Endothelial cell of umbilical vein (primary cell): ENCODE measurements at regions not wholly inside any gene's neighbourhood (a gene's known extent, or its start where the extent isn't known, plus 50 kb on each side); places are given as distances from the start of the nearest gene placed in this dataset.

Experiments used
- BruUV-seq: library from RNA; stranded (reverse); fragments of 400-500 nt; replicated peaks from 2 replicates; lab custom pipeline; 2021; lab: Mats Ljungman, UMichigan
- CTCF ChIA-PET: fragments of 300-600, 350-600 bp; sonication (Branson Sonifier 250); formaldehyde crosslinking; loops from one replicate; lab custom pipeline; 2021; ENCODE audit warnings: antibody characterized with exemption, inconsistent platforms; lab: Charles Lee
- POLR2A ChIA-PET: fragments of 300-600, 350-600 bp; sonication (Branson Sonifier 250); formaldehyde crosslinking; loops from one replicate; lab custom pipeline; 2021; ENCODE audit warnings: antibody characterized with exemption, inconsistent platforms; lab: Charles Lee
- DNase-seq: peaks from one replicate; pipeline ENCODE4 v3.0.0-alpha.2; 2011; ENCODE audit warnings: low read depth, low spot score
- FAIRE-seq: peaks from 2 replicates; lab custom pipeline; 2011; peaks lifted over from hg19 to GRCh38; lab: Jason Lieb, UNC
- H2AFZ ChIP-seq: 2 replicates; pipeline ENCODE4 v1.6.0; 2012; ENCODE audit warnings: low read depth, low read length, control low read depth, inconsistent platforms
- H3K27ac ChIP-seq: 2 replicates; pipeline ENCODE4 v1.5.1; 2011; ENCODE audit warnings: low read depth, mild to moderate bottlenecking, control low read depth, low read length, moderate library complexity; ENCODE audit not compliant: insufficient read depth
- H3K27me3 ChIP-seq, 2 experiments: 2 replicates each; pipeline versions ENCODE4 v1.6.0 to v1.6.1; 2011; ENCODE audit warnings: low read length in 2 of 2, mixed read lengths in 1 of 2; ENCODE audit not compliant: control insufficient read depth in 2 of 2, insufficient read depth in 2 of 2
- H3K36me3 ChIP-seq, 2 experiments: 2 replicates in 1 of 2; 3 replicates in 1 of 2; pipeline ENCODE4 v1.5.1; 2011; ENCODE audit warnings: low read length in 2 of 2, mild to moderate bottlenecking in 1 of 2, moderate library complexity in 1 of 2; ENCODE audit not compliant: control insufficient read depth in 2 of 2, insufficient read depth in 2 of 2; ENCODE audit errors: extremely low read depth in 1 of 2
- H3K4me1 ChIP-seq: 3 replicates; pipeline ENCODE4 v1.5.1; 2011; ENCODE audit warnings: mild to moderate bottlenecking, low read length; ENCODE audit not compliant: control insufficient read depth, insufficient read depth; ENCODE audit errors: extremely low read depth
- H3K4me2 ChIP-seq: 2 replicates; pipeline ENCODE4 v1.6.1; 2011; ENCODE audit warnings: low read length, control low read depth, mixed read lengths; ENCODE audit not compliant: insufficient read depth
- H3K4me3 ChIP-seq, 3 experiments: fragments of 200-600 bp in 1 of 3; sonication (generic), shearing (Covaris generic) in 1 of 3; replicated peaks in 1 of 3; 2 replicates each; pipeline ENCODE4 v1.5.1; 2011 to 2016; ENCODE audit warnings: control low read depth in 3 of 3, low read length in 3 of 3, mild to moderate bottlenecking in 2 of 3, inconsistent platforms in 1 of 3, low read depth in 1 of 3, moderate library complexity in 1 of 3; ENCODE audit not compliant: insufficient read depth in 1 of 3
- H3K79me2 ChIP-seq: 2 replicates; pipeline ENCODE4 v1.6.0; 2012; ENCODE audit warnings: low read length, inconsistent platforms; ENCODE audit not compliant: control insufficient read depth, insufficient read depth
- H3K9ac ChIP-seq: replicated peaks from 2 replicates; pipeline ENCODE3; 2011; ENCODE audit warnings: low read length, control low read depth; ENCODE audit not compliant: insufficient read depth; ENCODE audit errors: extremely low read depth
- H3K9me1 ChIP-seq: replicated peaks from 3 replicates; pipeline ENCODE4 v1.6.0; 2011; ENCODE audit warnings: mild to moderate bottlenecking, low read length; ENCODE audit not compliant: control insufficient read depth, insufficient read depth; ENCODE audit errors: extremely low read depth
- H3K9me3 ChIP-seq: replicated peaks from 2 replicates; pipeline ENCODE4 v1.5.1; 2012; ENCODE audit warnings: low read length, inconsistent platforms; ENCODE audit not compliant: control insufficient read depth, insufficient read depth
- H4K20me1 ChIP-seq: replicated peaks from 2 replicates; pipeline ENCODE3; 2011; ENCODE audit warnings: mild to moderate bottlenecking, low read length; ENCODE audit not compliant: control insufficient read depth, insufficient read depth; ENCODE audit errors: extremely low read depth
- EZH2 ChIP-seq: IDR thresholded peaks from 2 replicates; pipeline ENCODE4 v1.6.1; 2012; ENCODE audit warnings: borderline replicate concordance, low read depth, mild to moderate bottlenecking, moderate library complexity, low read length, inconsistent platforms; ENCODE audit not compliant: severe bottlenecking
- FOS ChIP-seq: IDR thresholded peaks from 2 replicates; pipeline ENCODE4 v1.6.1; 2011; ENCODE audit warnings: mild to moderate bottlenecking, low read length, moderate library complexity, borderline replicate concordance; ENCODE audit not compliant: insufficient read depth
- GATA2 ChIP-seq: IDR thresholded peaks from 2 replicates; pipeline ENCODE4 v1.7.0; 2011; ENCODE audit warnings: low read depth, mild to moderate bottlenecking, moderate library complexity, mixed read lengths, low read length; ENCODE audit not compliant: insufficient read length, insufficient read depth
- JUN ChIP-seq: IDR thresholded peaks from 2 replicates; pipeline ENCODE4 v1.6.1; 2011; ENCODE audit warnings: borderline replicate concordance, low read depth; ENCODE audit not compliant: insufficient read length, insufficient read depth
- MAX ChIP-seq: IDR thresholded peaks from 2 replicates; pipeline ENCODE4 v1.6.1; 2011; ENCODE audit not compliant: insufficient read depth, insufficient read length
- MYC ChIP-seq: IDR thresholded peaks from one replicate; pipeline ENCODE4 v1.6.1; 2011; ENCODE audit warnings: mild to moderate bottlenecking, low read depth, low read length
- POLR2A ChIP-seq: IDR thresholded peaks from 2 replicates; pipeline ENCODE4 v1.6.1; 2012; ENCODE audit warnings: low read depth, mild to moderate bottlenecking, control low read depth, low read length
- POLR2AphosphoS5 ChIP-seq: IDR thresholded peaks from 2 replicates; pipeline ENCODE4 v1.6.1; 2012; ENCODE audit warnings: low read depth, mild to moderate bottlenecking, control low read depth, low read length, moderate library complexity; ENCODE audit not compliant: insufficient read depth
- dilution Hi-C: fragments of 300-500 bp; cut with MboI; formaldehyde crosslinking; loops from one replicate; pipeline ENCODE4 v1.15.0; 2019; ENCODE audit warnings: low sequenced_read_pairs; ENCODE audit not compliant: extremely low pct_ligation_motif_present
- intact Hi-C: fragments of 100-400 bp; cut with micrococcal nuclease; formaldehyde crosslinking; loops from one replicate; pipeline ENCODE4 v1.10.0; 2022
- TF ChIP-seq, protein P1 (sequence below), 2 donors: IDR thresholded peaks; 1 replicate in 1 of 2; 2 replicates in 1 of 2; pipeline ENCODE4 v1.5.1; 2011; ENCODE audit warnings: low read length in 2 of 2, mild to moderate bottlenecking in 2 of 2, moderate library complexity in 2 of 2, control low read depth in 1 of 2, inconsistent platforms in 1 of 2, low read depth in 1 of 2; ENCODE audit not compliant: insufficient read depth in 1 of 2; ENCODE audit errors: extremely low read depth in 1 of 2

DNA sequence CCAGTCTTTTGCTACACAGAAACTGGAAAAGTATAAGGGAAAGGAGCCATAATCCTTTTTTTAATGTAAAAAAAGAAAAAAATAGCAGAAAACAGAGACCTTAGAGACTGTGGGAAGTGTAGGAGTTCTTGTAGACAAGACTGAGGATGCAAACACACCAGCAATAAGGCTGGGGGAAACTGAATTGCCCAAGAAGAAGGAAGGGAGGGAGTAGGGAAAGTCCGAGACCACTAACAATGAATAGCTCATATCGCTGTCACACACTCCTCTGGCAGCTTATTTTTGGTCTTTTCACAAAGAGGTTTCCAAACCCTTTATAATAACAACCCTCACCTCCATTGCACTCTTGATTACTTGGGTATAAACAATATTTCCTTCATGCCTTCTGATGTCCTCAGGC is 952.0 kb downstream of the SLITRK5 start:
- CTCF ChIA-PET, result no interaction called here
- Histone ChIP-seq H3K36me3 (no peaks in the 10 kb centered on the region), H3K4me2 (no peak overlapping the region), H3K4me1 (no peaks in the 10 kb centered on the region), H3K9me3 (no peaks in the 10 kb centered on the region), H2AFZ (no peak overlapping the region), H3K27me3 (no peaks in the 10 kb centered on the region), H3K9me1 (no peaks in the 10 kb centered on the region), H3K9ac (no peak overlapping the region), H3K79me2 (no peaks in the 10 kb centered on the region), H4K20me1 (no peaks in the 10 kb centered on the region), H3K27ac (no peak overlapping the region), H3K4me3 (no peak overlapping the region)
- dilution Hi-C loops (no loop called here), intact Hi-C loops (no loop called here)
- FAIRE-seq (no peak), DNase-seq (no peak)
- TF ChIP-seq MYC (no peak), GATA2 (no peak), JUN (no peak), FOS (no peak), POLR2A (no peak), EZH2 (no peak), MAX (no peak), POLR2AphosphoS5 (no peak)
- TF ChIP-seq, protein P1, sequence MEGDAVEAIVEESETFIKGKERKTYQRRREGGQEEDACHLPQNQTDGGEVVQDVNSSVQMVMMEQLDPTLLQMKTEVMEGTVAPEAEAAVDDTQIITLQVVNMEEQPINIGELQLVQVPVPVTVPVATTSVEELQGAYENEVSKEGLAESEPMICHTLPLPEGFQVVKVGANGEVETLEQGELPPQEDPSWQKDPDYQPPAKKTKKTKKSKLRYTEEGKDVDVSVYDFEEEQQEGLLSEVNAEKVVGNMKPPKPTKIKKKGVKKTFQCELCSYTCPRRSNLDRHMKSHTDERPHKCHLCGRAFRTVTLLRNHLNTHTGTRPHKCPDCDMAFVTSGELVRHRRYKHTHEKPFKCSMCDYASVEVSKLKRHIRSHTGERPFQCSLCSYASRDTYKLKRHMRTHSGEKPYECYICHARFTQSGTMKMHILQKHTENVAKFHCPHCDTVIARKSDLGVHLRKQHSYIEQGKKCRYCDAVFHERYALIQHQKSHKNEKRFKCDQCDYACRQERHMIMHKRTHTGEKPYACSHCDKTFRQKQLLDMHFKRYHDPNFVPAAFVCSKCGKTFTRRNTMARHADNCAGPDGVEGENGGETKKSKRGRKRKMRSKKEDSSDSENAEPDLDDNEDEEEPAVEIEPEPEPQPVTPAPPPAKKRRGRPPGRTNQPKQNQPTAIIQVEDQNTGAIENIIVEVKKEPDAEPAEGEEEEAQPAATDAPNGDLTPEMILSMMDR (IDR thresholded peaks at IDR 0.05; ENCODE audit: extremely low read depth in 1 of 2, insufficient read depth in 1 of 2, low read depth in 1 of 2, low read length in 2 of 2), result no peak
- BruUV-seq, result no TSS peak
- POLR2A ChIA-PET, result no interaction called here
